IMR-90 (cell line): ENCODE measurements at regions not wholly inside any gene's neighbourhood (a gene's known extent, or its start where the extent isn't known, plus 50 kb on each side); places are given as distances from the start of the nearest gene placed in this dataset.

Experiments used
- ATAC-seq: fragments of 200-7000 bp; cut with Tn5 transposase; 2 replicates; pipeline ENCODE4 v1.9.1; 2020; ENCODE audit warnings: low read depth, mild to moderate bottlenecking, moderate library complexity
- BruUV-seq: library from RNA; stranded (reverse); fragments of 400-500 nt; replicated peaks from 2 replicates; lab custom pipeline; 2021; lab: Mats Ljungman, UMichigan
- CTCF ChIA-PET: fragments of 300-600 bp; formaldehyde crosslinking; extraction: SDS; loops from one replicate; lab custom pipeline; 2021; ENCODE audit warnings: antibody characterized with exemption; lab: Yijun Ruan, JAX
- POLR2A ChIA-PET: fragments of 300-600 bp; sonication (Branson Sonifier 250); formaldehyde crosslinking; loops from one replicate; lab custom pipeline; 2022; ENCODE audit warnings: antibody characterized with exemption; ENCODE audit not compliant: unreplicated experiment; lab: Charles Lee
- DNase-seq: peaks from one replicate; pipeline ENCODE4 v3.0.0; 2013
- H2AFZ ChIP-seq: replicated peaks from 2 replicates; pipeline ENCODE3; 2013; ENCODE audit warnings: low read length, mild to moderate bottlenecking; ENCODE audit not compliant: poor library complexity
- H2AK5ac ChIP-seq: 2 replicates; pipeline ENCODE4 v1.6.1; 2013; ENCODE audit warnings: low read depth, low read length, inconsistent platforms
- H2AK9ac ChIP-seq: replicated peaks from 2 replicates; pipeline ENCODE3; 2013; ENCODE audit warnings: mild to moderate bottlenecking, low read depth, low read length, moderate library complexity; ENCODE audit not compliant: poor library complexity
- H2BK120ac ChIP-seq: 2 replicates; pipeline ENCODE4 v1.6.1; 2013; ENCODE audit warnings: low read depth, low read length, inconsistent platforms
- H2BK15ac ChIP-seq: 3 replicates; pipeline ENCODE4 v1.6.1; 2013; ENCODE audit warnings: low read depth, low read length, inconsistent platforms
- H2BK20ac ChIP-seq: 2 replicates; pipeline ENCODE4 v1.6.1; 2013; ENCODE audit warnings: low read depth, mild to moderate bottlenecking, inconsistent platforms, low read length, moderate library complexity
- H2BK5ac ChIP-seq: 2 replicates; pipeline ENCODE4 v1.6.1; 2013; ENCODE audit warnings: mild to moderate bottlenecking, low read depth, low read length, inconsistent platforms; ENCODE audit not compliant: poor library complexity, severe bottlenecking
- H3K14ac ChIP-seq: replicated peaks from 2 replicates; pipeline ENCODE4 v1.6.1; 2013; ENCODE audit warnings: low read depth, low read length, inconsistent platforms
- H3K18ac ChIP-seq: 2 replicates; pipeline ENCODE4 v1.6.1; 2013; ENCODE audit warnings: low read depth, low read length, control low read depth
- H3K23ac ChIP-seq: 2 replicates; pipeline ENCODE4 v1.6.1; 2013; ENCODE audit warnings: low read depth, low read length, inconsistent platforms
- H3K27ac ChIP-seq: 2 replicates; pipeline ENCODE4 v1.5.1; 2013; ENCODE audit warnings: mild to moderate bottlenecking, control low read depth, low read length; ENCODE audit not compliant: insufficient read depth
- H3K27me3 ChIP-seq: 2 replicates; pipeline ENCODE4 v1.6.1; 2013; ENCODE audit warnings: low read length; ENCODE audit not compliant: control insufficient read depth, insufficient read depth
- H3K36me3 ChIP-seq: 2 replicates; pipeline ENCODE4 v1.6.1; 2013; ENCODE audit warnings: low read length, mixed read lengths; ENCODE audit not compliant: control insufficient read depth, insufficient read depth
- H3K4ac ChIP-seq: 2 replicates; pipeline ENCODE4 v1.6.1; 2013; ENCODE audit warnings: low read depth, low read length, inconsistent platforms
- H3K4me1 ChIP-seq: 2 replicates; pipeline ENCODE4 v1.6.1; 2013; ENCODE audit warnings: low read length, mixed read lengths; ENCODE audit not compliant: control insufficient read depth, insufficient read depth
- H3K4me2 ChIP-seq: 2 replicates; pipeline ENCODE4 v1.6.1; 2013; ENCODE audit warnings: low read depth, mild to moderate bottlenecking, control low read depth, low read length, moderate library complexity
- H3K4me3 ChIP-seq: 2 replicates; pipeline ENCODE4 v1.5.1; 2013; ENCODE audit warnings: low read depth, mild to moderate bottlenecking, control low read depth, low read length, moderate library complexity; ENCODE audit not compliant: insufficient read depth
- H3K56ac ChIP-seq: 2 replicates; pipeline ENCODE4 v1.6.1; 2013; ENCODE audit warnings: low read length, inconsistent platforms; ENCODE audit not compliant: insufficient read depth; ENCODE audit errors: extremely low read depth
- H3K79me1 ChIP-seq, 2 experiments: 2 replicates each; pipeline ENCODE4 v1.6.1; 2013; ENCODE audit warnings: low read length in 2 of 2, inconsistent platforms in 1 of 2, low read depth in 1 of 2
- H3K9ac ChIP-seq: 2 replicates; pipeline ENCODE4 v1.6.1; 2013; ENCODE audit warnings: low read depth, low read length, control low read depth
- H3K9me1 ChIP-seq: 2 replicates; pipeline ENCODE4 v1.6.1; 2013; ENCODE audit warnings: low read length, inconsistent platforms; ENCODE audit not compliant: insufficient read depth
- H3K9me3 ChIP-seq: 2 replicates; pipeline ENCODE4 v1.6.1; 2013; ENCODE audit warnings: low read length; ENCODE audit not compliant: control insufficient read depth, insufficient read depth
- H4K20me1 ChIP-seq: 2 replicates; pipeline ENCODE4 v1.6.1; 2013; ENCODE audit warnings: low read length, inconsistent platforms; ENCODE audit not compliant: insufficient read depth
- H4K5ac ChIP-seq: 2 replicates; pipeline ENCODE4 v1.6.1; 2013; ENCODE audit warnings: mild to moderate bottlenecking, low read depth, low read length, control low read depth
- H4K8ac ChIP-seq, 2 experiments: 2 replicates each; pipeline ENCODE4 v1.6.1; 2013; ENCODE audit warnings: low read depth in 2 of 2, low read length in 2 of 2, control low read depth in 1 of 2, inconsistent platforms in 1 of 2
- H4K91ac ChIP-seq: 2 replicates; pipeline ENCODE4 v1.6.1; 2013; ENCODE audit warnings: low read depth, low read length, inconsistent platforms; ENCODE audit not compliant: insufficient read depth
- BHLHE40 ChIP-seq: fragments of 150-350 bp; IDR thresholded peaks from 2 replicates; pipeline ENCODE4 v1.6.1; 2016; ENCODE audit warnings: mild to moderate bottlenecking, low read depth, low read length
- FOS ChIP-seq: fragments of 150-350 bp; IDR thresholded peaks from 2 replicates; pipeline ENCODE4 v1.6.1; 2016; ENCODE audit warnings: low read depth, low read length
- MAFK ChIP-seq: IDR thresholded peaks from 2 replicates; pipeline ENCODE4 v1.6.1; 2012; ENCODE audit warnings: low read depth, low read length, improper control_type of control experiment
- MAZ ChIP-seq: IDR thresholded peaks from 2 replicates; pipeline ENCODE4 v1.6.1; 2012; ENCODE audit warnings: low read depth, mild to moderate bottlenecking, low read length, improper control_type of control experiment, moderate library complexity, borderline replicate concordance
- MXI1 ChIP-seq: IDR thresholded peaks from 2 replicates; pipeline ENCODE4 v1.6.1; 2012; ENCODE audit warnings: low read depth, mild to moderate bottlenecking, low read length, moderate library complexity, borderline replicate concordance
- NFE2L2 ChIP-seq: fragments of 150-350 bp; IDR thresholded peaks from 2 replicates; pipeline ENCODE4 v1.6.1; 2016; ENCODE audit warnings: low read depth, mild to moderate bottlenecking, low read length
- RAD21 ChIP-seq: IDR thresholded peaks from 2 replicates; pipeline ENCODE4 v1.6.1; 2012; ENCODE audit warnings: low read length, improper control_type of control experiment
- RCOR1 ChIP-seq: IDR thresholded peaks from 2 replicates; pipeline ENCODE4 v1.6.1; 2012; ENCODE audit warnings: mild to moderate bottlenecking, low read length, improper control_type of control experiment; ENCODE audit not compliant: insufficient replicate concordance
- RFX5 ChIP-seq: IDR thresholded peaks from 2 replicates; pipeline ENCODE4 v1.8.0; 2012; ENCODE audit warnings: low read depth, mild to moderate bottlenecking, low read length, moderate library complexity
- SMC3 ChIP-seq: fragments of 150-350 bp; IDR thresholded peaks from 2 replicates; pipeline ENCODE4 v1.6.1; 2016; ENCODE audit warnings: low read depth, mild to moderate bottlenecking, antibody characterized with exemption, low read length, moderate library complexity
- WGBS, 2 experiments: methylation state at CpG; one replicate each; pipeline versions ENCODE4 v1.1.5 to v1.1.7; 2013; ENCODE audit warnings: missing lambda C conversion rate in 2 of 2; ENCODE audit not compliant: insufficient read length in 1 of 2; ENCODE audit errors: extremely low coverage in 2 of 2; 5-methylcytosine and 5-hydroxymethylcytosine counted together
- dilution Hi-C: fragments of 300-500 bp; cut with HindIII; formaldehyde crosslinking; loops from one replicate; pipeline ENCODE4 v1.14.3; 2018; ENCODE audit warnings: low sequenced_read_pairs; ENCODE audit not compliant: unreplicated experiment
- in situ Hi-C: fragments of 300-500 bp; cut with MboI; formaldehyde crosslinking; loops from 3 replicates; pipeline ENCODE4 v1.14.3; 2019; ENCODE audit warnings: low sequenced_read_pairs, inconsistent platforms, mixed read lengths
- intact Hi-C: fragments of 100-400 bp; cut with micrococcal nuclease; formaldehyde crosslinking; loops from 2 replicates; pipeline ENCODE4 v1.10.0; 2022
- TF ChIP-seq, protein P1 (sequence below): fragments of 150-350 bp; IDR thresholded peaks from 2 replicates; pipeline ENCODE4 v1.6.1; 2017; ENCODE audit warnings: mild to moderate bottlenecking, antibody characterized with exemption, low read length, low read depth

DNA sequence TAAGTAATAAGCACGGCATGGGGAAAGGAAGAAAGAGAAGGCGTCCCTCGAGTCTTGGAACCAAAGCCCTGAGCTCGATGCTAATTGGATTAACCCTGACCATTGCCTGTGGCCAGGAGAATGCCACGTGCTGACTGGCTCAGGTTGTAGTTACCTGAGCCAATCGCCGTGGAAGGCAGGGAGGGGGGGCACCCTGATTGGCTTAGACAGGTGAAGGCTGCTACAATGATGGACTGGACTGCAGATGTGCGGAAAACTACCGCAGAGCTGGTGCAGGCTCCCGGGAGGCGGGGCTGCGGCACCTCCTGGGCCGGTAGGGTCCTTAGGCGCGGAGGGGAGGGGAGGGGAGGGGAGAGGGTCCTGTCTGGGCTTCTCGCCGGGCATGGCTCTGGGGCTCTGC is 121.3 kb downstream of the TFAP2C start:
- TF ChIP-seq NFE2L2 (no peak), RAD21 (no peak), BHLHE40 (no peak), MXI1 (no peak), MAFK (no peak), MAZ (no peak), RCOR1 (no peak), FOS (no peak), RFX5 (no peak), SMC3 (no peak)
- TF ChIP-seq, protein P1, sequence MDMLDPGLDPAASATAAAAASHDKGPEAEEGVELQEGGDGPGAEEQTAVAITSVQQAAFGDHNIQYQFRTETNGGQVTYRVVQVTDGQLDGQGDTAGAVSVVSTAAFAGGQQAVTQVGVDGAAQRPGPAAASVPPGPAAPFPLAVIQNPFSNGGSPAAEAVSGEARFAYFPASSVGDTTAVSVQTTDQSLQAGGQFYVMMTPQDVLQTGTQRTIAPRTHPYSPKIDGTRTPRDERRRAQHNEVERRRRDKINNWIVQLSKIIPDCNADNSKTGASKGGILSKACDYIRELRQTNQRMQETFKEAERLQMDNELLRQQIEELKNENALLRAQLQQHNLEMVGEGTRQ, result no peak
- Histone ChIP-seq H3K4ac (no peak overlapping the region), H3K27me3 (peaks cover 30% of the 10 kb centered on the region), H4K20me1 (no peaks in the 10 kb centered on the region), H3K14ac (no peak overlapping the region), H3K18ac (no peak overlapping the region), H4K5ac (no peak overlapping the region), H3K9me3 (no peaks in the 10 kb centered on the region), H3K23ac (no peak overlapping the region), H3K9me1 (no peaks in the 10 kb centered on the region), H3K27ac (no peak overlapping the region), H2BK120ac (no peak overlapping the region), H2AK9ac (no peak overlapping the region), H2AK5ac (no peak overlapping the region), H4K8ac (no peak overlapping the region), H4K91ac (no peak overlapping the region), H2BK20ac (no peak overlapping the region), H3K36me3 (no peaks in the 10 kb centered on the region), H3K56ac (no peak overlapping the region), H2AFZ (no peak overlapping the region), H2BK5ac (no peak overlapping the region), H3K9ac (no peak overlapping the region), H3K4me3 (no peak overlapping the region), H3K79me1 (no peaks in the 10 kb centered on the region), H3K4me1 (no peaks in the 10 kb centered on the region), H2BK15ac (no peak overlapping the region), H3K4me2 (no peak overlapping the region)
- ChIA-PET POLR2A (no interaction called here), CTCF (no interaction called here)
- 25% methylated on average over 5 of the region's 17 CpGs; no CpG with 5 or more reads in 1 of the 2 experiments for WGBS, 2 experiments
- ATAC-seq (no peak), DNase-seq (no peak)
- intact Hi-C loops, result no loop called here
- dilution Hi-C loops, result no loop called here
- in situ Hi-C loops, result no loop called here
- BruUV-seq, result no TSS peak
